GM19238 (cell line): ENCODE measurements at regions not wholly inside any gene's neighbourhood (a gene's known extent, or its start where the extent isn't known, plus 50 kb on each side); places are given as distances from the start of the nearest gene placed in this dataset.
A peak's percentile ranks its signal among the peaks of the same experiment; 100 is the strongest.
"Not testable (repeated sequence)": the region's sequence is repeated elsewhere in the genome, so short reads cannot be mapped to it uniquely, and the experiment has no call there.

ENCODE experiments used
- DNase-seq: peaks from one replicate; pipeline ENCODE4 v3.0.0; 2011; ENCODE audit warnings: low spot score; ENCODE audit not compliant: insufficient read length

DNA sequence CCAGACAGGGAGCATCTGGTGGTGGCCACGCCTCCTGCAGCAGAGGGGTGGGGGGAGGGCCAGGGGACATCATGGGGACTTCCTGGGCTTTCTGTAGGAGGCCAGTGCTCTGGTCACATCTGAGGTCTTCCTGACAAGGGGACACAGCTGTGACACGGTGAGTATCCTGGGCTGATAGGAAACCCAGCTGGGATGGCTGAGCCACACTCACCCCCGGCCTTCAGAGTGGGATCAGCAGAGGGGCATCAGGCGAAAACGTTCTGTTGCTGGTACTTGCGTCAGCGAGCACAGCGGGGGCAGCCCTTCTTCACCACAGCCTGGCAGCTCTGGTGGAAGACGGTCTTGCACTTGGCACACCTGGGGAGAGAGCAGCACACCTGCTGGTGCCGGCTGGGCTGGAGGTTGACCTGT lies 122.9 kb upstream of the SMURF2 start:
- DNase-seq, result no peak

DNA sequence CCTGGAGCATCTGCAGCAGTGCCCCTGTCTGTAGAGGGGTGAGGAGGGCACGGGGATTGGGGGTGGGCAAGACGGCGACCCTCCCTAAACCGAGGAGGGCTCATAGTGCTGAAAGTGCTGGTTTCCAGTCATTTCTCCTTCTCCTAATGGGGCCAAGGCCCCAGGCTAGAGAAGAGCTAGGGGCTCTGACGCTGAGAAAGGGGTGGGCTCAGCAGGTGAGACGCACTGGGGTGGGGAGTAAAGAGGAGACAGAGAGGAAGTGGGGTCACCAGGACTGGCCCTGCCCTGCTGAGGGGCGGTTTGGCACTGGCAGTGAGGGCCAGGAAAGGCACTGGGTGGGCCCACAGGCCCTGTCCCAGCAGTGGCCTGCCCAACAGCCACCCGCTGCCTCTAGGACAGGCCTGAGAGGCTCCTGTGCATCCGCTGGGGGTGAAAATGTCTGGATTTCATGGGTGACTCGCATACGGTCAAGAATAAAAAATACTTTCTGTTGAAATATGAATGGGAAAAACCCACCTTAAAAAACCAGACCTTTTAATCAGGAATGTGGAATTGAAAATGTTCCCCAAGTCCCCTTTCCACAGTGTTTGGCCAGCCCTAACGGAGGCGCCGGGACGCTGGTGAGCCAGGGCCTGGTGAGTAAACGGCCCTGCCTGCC lies 122.4 kb upstream of the SMURF2 start:
- DNase-seq, result no peak

DNA sequence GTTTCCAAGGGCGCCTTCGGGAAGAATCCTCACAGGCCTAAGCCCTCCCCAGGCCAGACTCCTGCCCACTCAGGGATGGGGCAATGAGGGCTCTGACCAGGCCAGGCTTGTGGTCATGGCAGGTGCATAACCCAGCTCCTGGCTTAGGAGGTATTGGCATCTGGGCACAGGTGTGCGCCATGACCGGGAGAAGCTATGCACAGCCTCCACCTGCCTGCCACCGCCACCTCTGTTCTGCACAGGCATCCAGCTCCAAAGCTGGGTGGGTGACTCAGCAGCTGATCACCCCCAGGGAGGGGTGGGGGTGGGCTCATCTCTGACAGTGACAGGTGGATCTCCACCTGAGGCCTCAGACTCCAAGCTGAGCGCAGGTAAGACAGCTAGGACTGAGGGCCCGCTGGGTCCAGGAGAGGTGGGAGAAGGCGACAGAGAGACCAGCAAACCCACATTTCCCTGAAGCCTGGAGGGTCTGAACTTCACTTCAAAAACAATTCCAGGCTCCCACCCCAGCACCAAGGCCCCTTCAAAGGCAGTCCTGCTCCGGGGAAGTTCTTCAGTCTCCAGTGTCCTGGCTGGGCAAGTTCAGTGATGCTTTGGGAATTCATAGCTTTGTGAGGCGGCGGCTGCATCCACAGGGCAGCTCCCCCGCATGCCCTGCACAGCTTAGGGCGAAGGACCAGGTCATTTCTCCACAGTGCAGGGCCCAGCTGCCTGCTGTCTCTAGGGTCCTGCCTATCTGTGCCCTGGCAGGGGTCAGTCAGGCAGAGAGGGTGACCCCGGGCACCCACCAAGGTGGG lies 121.6 kb upstream of the SMURF2 start:
- DNase-seq, result no peak

DNA sequence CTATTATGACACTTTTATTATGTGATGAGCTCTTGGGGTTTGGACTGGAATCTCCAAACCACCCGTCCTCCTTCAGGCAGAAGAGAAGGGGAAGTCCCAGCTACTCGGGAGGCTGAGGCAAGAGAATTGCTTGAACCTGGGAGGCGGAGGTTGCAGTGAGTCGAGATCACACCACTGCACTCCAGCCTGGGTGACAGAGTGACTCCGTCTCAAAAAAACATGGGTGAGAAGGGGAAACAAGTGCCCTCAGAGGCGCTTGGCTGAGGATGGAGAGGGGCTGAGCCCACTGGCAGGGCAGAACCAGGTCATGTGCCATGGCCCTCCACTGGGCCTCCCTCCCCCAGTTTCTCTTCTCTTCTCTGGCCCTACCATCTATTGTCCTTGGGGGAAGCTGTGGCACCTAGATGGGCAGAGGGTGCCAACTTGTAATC lies 120.9 kb upstream of the SMURF2 start:
- DNase-seq, result no peak

DNA sequence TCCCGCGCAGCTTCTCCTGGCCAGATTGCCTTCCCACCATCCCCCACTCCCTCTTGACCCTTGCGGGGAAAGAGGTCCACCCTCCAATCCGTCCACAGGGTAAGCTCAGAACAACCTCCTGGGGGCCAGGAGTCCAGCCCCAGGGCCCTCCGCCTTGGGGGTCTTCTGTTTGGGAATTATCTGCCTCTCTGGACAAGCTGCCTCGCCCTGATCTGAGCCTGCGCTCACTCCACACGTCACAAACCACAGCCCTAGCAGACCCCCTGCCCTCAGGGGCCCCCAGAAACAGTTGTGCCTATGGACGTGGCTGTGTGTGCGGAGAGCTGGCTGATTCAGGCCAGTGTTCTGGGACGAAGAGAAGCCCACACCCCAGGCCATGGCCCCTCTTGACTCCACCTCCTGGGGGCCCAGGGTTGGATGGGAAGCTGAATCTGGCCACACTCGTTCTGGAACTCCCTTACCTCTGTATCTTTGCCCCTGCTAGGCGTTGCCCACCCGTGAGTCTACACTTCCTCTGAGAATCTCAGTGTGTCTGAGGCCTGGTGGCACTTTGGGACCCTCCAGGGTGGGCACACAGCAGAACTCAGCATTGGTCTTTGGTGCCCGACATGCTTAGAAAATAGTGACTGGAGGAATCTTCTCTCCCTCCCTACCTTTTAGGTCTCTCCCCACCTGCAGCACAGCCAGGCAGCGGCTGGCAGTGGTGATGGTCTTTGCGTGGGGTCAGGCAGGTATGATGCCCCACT lies 119.9 kb upstream of the SMURF2 start:
- DNase-seq, result no peak

DNA sequence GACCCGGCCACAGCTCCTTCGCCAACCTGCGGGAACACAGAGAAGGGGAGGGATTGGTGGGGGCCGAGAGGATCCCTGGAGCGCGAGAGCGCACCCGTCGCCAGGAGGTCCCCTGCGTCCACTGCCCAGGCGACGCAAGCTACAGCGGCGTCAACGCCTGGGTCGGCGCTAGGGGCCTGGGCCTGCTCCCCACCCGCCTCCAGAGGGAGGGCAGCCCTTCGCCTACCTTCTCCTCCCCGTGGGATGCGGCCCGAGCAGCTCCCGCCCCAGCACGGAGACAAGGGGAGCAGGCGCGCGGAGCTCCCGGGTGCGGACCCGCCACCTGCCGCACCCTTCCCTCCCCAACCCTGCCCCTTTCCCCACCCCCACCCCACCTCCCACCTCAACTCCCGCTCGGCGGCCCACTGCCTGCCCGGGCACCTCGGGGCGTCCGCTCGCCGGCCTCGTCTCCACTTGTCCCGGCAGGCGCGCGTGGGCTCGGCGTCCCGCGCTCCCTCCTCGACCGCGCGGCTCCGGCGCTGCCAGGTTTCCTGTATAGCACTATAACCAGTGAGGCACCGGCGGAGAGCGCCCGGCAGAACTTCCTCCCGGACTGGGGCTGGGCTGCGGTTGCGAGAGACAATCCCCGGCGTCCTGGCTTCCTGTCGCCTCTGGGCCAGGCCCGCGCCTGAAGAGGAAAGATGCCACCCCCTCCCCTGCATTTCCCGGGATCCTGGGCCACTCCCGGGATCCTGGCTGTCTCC lies 119.1 kb upstream of the SMURF2 start:
- DNase-seq, result peak; percentile 46

DNA sequence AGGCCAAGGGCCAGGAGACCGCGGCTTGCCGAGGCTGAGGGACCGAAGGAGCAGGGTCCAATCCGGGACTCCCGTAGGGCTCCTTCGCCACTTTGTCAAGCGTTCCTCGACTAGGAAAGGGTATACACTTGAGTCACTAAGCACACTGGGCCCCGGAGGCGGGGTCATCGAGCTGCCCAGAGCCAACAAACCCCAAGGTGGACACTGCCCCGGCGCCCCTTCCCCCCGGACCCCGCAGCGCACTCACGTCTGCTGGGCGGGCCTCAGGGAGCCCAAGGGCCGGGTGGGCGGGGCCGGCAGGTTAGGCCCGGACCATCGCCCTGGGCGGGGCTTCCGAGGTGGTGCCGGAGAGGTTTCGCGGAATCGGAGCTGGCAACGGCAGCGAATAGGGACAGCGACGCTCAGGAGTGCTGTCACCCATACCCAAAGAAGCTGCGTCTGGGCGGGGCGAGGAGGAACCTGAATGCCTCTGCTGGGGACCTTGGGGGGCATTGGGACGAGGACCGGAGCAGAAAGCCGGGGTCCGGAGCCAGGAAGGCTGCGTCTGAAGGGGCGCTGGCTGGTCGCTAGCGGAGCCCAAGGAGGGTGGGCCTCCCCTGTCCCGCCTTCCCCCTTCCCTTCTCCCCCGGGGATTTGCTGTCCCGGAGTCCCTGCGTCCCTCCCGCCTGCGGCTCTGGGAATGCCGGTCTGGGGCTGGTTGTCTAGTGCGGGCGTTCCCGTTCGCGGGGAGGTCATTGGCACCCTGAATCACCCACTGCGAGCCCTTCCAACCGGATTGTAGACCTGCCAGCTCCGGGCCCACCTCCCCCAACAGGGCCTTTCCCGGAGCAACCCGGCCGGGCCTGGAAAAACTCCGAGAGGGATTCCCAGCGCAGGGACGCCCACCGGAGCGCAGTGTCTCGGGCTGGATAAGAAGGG lies 118.2 kb upstream of the SMURF2 start:
- DNase-seq, result peak; percentile 55

DNA sequence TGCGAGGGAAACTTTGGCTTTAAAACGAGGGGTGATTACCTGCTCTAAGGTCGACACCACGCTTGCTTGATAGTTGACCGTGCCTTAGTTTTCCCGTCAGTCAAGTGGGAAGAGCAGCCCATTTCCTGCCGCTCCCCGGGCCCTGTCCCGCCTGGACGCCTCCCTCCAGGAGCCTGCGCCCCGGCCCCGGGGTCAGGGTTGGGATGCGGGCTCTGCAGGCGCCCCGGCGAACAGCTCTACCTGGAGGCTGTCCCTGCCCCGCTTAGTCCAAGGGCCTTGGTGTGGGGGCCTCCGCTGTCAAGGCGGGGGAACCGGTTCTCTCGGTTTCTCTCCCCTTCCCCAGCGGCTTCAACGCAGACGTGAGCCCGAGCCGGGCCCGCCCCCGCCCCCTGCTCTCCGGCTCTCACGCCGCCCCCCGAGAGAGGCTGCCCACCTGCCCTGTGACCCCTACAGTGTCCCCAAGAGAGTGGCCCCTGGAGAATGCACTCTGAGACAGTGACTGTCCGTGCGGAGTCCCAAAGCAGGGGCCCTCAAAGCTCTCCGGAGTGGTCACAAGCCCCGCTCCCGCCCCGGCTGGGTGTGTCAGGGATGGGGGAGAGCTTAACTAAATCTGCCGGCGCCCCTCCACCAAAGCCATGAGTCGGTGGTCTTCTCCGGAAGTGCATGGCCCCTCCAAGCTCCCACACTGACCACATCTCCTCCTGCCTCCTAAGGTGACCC lies 117.4 kb upstream of the SMURF2 start:
- no peak for DNase-seq

DNA sequence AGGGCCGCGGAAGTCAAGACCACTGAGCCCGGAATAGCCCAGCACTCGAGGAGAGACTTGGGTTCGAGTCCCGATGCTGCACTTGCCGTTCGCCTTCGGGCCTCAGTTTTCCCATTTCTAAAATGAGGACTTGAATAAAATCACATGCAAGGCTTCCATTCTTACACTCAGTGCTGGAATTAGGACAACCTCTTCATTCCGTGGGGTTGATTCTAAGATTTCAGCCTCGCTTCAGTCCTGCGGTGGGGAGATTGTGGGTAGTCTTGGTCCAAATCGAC lies 116.9 kb upstream of the SMURF2 start:
- not testable (repeated sequence) for DNase-seq

DNA sequence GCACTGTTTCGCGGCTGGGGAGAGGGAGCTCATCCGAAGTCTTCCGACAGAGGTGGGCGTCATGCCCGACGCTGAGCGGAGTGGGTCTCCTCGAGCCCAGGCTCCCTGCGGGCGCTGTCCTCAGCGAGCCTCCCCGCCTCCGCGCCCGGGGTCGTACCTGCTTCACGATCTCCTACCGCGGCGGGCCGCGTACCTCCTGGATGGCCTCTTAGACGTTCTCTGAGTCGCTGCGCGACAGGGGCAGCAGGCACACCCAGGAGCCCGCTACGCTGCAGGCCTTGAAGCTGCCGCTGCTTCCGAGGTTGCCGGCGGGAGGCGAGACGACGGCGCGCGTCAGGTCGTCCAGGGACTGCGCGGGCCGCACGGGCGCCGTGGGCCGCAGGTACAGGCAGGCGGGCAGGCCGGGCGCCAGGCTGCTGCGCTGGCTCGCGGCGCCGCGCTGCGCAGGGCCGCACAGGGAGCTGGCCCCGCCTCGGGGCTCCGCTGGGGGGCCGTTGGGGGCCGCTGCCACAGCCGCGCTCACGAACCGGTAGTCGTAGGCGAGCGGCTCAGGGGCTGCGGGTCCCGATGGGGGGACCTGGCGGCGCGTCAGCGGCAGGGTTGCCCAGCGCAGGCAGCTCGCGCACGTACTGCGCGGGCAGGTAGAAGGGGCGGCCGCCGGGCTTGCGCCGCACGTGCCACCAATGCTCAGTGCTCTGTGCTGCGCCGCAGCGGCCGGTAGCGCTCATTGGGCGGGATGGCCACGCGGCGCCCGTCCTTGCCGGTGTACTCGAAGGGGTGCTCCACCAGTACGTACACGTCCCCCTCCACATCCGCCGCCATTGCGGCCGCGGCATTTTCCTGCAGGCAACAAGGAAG lies 116.4 kb upstream of the SMURF2 start:
- no peak for DNase-seq

DNA sequence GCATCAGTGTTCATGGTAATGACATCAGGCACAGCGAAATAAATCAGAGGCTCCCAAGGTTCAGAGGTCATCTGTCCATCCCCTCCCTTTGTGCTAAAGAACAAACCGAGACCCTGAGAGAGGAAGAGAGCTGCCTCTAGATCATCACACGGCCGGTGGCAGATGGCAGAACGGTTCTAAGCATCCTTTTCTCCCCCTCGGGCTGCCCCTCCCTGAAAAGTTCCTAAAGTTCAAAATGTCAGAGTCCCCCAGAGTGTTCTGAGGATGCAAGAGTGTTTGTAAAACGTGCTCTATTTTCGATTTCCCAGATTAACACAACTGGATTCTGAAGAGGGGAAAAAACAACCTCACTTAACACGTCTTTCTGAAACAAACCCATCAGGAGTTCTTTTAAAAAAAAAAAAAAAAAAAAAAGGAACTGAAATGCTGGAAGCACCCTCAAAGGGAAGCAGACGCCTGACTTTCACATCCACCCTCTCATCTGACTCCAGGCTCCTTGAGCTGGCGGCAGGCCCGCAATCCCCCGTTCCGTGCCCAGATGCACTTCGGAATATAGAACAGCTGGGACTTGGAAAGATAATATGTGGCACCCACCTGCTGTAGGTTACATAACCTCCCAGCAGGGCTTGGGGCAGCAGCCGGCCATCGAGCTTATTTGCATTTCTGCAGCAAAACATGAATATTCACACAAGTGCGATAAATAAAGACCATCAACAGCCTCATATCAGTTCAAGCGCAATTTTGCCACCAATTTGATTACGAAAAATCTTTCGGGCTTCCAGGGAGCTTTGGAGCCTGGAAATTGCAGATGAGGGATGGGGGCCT lies 115.5 kb upstream of the SMURF2 start:
- no peak for DNase-seq

DNA sequence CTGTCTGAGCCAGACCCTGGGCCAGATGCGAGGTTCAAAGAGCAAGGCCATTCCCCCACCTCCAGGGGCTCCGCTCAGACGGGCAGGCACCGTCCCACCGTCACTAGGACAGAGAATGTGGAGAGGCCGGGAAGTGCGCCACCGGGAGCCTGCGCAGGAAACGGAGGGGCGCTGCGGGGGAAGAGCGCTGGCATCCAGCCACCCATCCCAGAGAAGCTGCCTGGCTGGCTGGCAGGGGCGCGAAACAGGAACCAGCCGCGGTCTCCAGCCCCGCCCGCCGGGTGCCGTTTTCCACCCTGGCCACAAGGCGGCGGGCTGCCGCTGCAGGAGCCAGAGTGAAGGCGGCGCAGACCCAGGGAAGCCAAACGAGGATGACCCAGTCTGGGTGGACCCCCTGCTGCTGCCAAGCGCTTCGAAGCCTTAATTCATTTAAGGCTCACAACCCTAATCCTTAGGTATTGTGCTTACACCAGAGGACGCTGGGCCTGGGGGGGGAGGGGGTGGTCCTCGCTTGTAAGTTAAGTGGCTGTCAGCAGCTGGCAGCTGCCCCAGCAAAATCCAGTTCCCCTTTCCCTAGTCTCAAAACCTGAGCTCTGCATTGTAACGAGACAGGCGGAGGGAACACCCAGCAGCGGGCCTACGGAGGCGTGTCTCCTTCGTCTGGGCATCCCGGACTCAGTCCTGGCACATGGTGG lies 114.8 kb upstream of the SMURF2 start:
- peak; percentile 75 for DNase-seq

DNA sequence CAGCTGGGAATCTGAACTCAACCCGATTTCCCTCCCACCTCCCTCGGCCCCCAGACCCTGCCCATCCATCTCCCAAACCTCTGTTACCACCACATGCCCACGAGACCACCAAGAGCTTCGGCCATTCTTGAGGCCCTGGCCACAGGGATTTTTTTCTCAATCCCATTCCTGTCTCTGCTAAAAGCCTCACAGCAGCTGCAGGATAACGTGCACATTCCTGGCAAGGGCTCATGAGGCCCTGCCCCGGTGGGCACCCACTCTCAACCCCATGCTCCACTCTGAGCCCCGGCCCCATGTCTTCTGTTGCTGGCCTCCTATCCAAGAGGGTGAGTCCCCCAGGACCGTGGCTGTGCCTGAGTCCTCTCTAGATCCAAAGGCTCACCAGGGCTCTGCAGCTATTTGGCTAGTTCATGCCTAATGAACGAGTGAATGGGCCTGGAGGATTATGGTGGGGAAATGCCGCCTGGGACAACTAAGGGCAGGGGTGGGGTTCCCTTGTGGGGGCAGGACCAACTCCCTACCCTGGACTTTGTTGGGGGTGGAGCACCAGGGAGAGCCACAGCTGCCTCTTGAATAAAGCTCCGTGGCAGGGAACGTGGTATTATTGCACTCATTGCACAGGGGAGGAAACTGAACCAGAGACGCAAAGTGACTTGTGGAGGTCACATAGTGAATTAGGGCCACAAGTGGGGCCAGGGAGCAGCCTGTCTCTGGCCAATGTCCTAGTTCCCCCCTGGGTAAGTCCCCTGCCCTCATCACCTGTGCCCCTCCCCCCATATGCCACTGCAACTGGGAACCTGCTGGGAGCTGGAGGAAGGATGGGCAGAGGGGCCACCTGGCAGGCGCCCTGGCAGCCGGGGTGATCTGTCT lies 113.8 kb upstream of the SMURF2 start:
- no peak for DNase-seq

DNA sequence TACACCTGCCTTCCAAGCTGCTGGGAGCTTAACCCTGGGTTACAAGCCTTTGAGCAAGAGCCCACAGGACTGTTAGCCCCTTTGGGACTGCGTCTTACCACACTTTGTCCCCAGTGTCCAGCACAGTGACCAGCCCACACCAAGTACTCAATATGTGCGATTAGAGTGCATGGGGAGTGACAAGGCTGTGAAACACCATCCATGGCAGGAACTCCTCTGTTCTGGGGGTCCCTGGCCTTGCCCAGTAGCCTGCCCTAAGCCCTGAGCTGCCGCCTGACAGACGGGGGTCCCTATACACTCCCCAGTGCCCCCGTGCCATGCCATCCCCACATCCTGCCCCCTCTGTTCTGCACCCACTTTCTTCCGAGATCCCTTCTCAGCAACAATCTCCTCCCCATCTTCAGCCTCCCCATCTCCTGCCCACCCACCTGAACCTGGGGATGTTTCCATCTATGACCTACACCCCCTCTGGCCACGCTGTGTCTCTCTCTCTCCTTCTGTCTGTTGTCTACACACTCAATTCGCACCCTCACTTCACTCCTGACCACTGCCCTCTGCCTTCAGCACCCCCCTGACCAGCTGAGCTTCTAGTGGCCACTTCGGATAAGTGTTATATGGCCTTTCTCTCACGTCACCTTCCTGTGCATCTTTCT lies 112.9 kb upstream of the SMURF2 start:
- DNase-seq, result no peak

DNA sequence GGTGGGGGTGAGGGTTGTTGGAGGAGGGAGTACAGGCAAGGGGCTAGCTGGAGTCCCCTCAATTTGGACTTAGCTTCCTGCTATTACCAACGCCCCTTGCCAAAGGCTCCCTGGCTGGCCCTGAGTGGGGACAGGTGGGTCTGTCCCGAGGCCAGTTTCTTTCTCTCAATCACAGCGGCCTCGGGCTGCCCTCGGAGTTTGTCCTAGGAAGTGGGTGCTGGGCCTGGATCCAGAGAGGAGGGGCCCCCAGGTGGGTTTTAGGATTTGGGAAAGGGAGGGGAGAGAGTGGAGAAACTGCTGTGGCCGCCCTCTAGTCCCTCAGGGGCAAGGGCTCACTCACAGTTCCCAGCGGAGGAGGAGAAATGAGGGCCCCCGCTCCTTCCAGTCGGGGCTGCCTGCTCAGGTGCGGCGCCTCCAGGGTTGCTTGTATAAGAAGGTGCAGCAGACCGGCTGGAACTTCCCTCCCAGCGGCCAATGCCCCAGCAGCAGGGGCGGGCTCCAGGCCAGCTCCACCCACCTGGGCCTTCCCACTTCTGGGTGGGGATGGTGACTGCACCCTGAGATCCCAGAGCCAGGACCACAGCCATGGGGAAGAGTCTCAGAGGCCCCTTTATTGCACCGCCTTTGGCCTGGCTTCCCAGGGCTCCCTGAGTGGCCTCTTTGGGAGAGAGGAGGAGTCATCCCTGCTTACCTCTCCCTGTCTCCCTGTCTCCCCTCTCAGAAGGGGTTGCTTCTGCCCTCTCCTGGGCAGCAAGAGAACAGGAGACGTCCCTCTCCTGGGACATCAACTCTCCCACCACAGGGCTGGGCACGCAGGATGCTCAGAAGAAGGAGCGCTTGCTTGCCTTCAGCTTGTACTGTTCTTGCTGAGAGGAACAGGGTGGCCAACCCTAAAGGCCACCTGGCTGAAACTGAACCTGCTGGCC lies 112.0 kb upstream of the SMURF2 start:
- no peak for DNase-seq
